GM12875 (cell line): ENCODE measurements at regions not wholly inside any gene's neighbourhood (a gene's known extent, or its start where the extent isn't known, plus 50 kb on each side); places are given as distances from the start of the nearest gene placed in this dataset.

Experiments
- H3K4me3 ChIP-seq: one replicate; pipeline ENCODE4 v1.5.1; 2011; ENCODE audit warnings: low read depth, low read length, control low read depth
- TF ChIP-seq, protein P1 (sequence below): IDR thresholded peaks from 2 replicates; pipeline ENCODE4 v1.5.1; 2011; ENCODE audit warnings: low read depth, mild to moderate bottlenecking, control low read depth, inconsistent platforms, low read length, moderate library complexity, borderline replicate concordance; ENCODE audit not compliant: insufficient read depth

DNA sequence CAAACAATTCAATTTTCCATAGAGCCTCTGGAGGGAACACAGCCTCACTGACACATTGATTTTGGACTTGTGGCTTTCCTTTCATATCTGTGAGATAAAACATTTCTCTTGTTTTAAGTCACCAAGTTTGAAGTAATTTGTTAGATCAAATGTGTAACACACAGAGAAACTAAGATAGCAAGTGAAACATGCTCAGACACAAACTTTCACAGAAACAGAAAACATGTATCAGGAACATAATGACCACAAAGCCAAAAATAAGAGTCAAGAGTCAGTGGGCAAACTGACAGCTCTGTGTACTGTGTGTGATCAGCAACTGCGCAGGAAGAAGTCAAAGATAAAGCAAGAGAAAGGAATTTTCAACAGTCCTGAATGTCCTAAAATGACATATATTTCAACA lies 1237.5 kb downstream of the AMY1C start:
- H3K4me3 ChIP-seq: no peak overlapping the region
- TF ChIP-seq, protein P1, sequence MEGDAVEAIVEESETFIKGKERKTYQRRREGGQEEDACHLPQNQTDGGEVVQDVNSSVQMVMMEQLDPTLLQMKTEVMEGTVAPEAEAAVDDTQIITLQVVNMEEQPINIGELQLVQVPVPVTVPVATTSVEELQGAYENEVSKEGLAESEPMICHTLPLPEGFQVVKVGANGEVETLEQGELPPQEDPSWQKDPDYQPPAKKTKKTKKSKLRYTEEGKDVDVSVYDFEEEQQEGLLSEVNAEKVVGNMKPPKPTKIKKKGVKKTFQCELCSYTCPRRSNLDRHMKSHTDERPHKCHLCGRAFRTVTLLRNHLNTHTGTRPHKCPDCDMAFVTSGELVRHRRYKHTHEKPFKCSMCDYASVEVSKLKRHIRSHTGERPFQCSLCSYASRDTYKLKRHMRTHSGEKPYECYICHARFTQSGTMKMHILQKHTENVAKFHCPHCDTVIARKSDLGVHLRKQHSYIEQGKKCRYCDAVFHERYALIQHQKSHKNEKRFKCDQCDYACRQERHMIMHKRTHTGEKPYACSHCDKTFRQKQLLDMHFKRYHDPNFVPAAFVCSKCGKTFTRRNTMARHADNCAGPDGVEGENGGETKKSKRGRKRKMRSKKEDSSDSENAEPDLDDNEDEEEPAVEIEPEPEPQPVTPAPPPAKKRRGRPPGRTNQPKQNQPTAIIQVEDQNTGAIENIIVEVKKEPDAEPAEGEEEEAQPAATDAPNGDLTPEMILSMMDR: no peak

DNA sequence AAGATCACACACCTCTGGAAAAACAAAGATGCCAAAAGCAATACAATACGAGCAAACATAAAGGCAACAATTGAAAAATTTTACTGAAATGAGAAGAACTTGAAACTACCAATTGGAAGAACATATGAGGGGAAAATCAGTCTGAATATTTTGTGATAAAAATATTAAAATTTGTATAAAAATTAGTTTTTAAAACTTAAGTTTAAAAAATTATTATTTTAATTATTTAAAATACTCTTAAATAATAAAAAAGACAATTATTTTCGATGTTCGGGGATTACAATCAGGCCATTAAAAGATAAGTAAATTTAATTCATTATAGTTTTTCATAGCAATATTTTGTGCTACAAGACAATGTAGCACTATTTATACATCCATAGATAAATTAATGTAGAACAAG lies 1239.3 kb downstream of the AMY1C start:
- no peak overlapping the region for H3K4me3 ChIP-seq
- TF ChIP-seq, protein P1: no peak

DNA sequence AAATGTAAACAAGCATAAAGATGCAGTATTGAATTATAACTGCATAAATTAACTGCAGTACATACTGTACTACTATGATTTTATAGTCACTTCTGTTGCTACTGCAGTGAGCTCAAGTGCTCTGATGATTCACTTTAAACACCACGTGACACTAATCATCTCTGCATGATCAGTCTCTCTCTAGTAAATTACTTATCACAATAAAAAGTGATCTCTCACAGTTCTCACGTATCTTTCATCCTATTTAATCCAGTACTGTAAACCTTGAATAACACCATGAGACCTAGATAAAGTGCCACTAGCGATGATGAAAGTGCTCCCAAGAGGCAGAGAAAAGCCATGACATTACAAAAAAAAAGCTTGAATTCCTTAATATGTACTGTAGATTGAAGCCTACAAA lies 1242.0 kb downstream of the AMY1C start:
- TF ChIP-seq, protein P1: no peak
- no peak overlapping the region for H3K4me3 ChIP-seq

DNA sequence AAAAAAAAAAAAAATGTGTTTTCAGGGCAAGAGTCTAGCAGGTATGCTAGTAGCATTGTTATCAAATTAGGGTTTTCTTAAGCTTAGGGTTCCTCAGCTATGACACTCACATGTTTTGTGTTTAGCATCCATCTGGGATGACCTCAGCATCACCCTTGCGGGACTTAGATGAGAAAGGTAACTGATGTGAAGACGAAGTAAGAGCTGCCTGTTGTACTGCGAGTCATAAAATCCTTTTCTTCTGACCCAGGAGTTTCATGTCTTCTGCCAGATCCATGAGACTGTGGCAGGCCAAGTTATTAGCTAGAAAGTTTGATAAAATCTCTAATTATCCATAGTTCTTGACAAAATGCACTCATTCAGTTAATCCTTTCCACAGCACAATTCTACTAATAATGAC lies 1251.1 kb downstream of the AMY1C start:
- no peak overlapping the region for H3K4me3 ChIP-seq
- TF ChIP-seq, protein P1: no peak

DNA sequence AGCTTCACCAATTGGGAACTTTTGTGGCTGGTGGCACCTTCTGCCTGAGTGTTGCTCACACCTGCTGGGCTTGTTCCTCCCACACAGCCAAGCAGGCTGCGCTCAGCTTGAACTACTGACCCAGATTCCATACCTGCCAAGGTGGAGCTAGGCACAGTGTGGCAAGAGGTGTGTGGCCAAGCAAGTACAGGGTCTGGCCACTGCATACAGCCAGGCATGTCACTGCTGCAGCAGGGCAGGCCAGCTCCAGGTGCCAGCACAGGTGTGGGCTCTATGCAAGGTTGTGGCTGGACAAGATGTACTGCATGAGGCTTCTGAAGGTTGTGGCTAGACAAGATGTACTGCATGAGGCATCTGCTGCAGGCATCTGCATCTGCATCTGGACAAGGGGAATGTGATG lies 1254.8 kb downstream of the AMY1C start:
- no peak overlapping the region for H3K4me3 ChIP-seq
- TF ChIP-seq, protein P1: no peak

DNA sequence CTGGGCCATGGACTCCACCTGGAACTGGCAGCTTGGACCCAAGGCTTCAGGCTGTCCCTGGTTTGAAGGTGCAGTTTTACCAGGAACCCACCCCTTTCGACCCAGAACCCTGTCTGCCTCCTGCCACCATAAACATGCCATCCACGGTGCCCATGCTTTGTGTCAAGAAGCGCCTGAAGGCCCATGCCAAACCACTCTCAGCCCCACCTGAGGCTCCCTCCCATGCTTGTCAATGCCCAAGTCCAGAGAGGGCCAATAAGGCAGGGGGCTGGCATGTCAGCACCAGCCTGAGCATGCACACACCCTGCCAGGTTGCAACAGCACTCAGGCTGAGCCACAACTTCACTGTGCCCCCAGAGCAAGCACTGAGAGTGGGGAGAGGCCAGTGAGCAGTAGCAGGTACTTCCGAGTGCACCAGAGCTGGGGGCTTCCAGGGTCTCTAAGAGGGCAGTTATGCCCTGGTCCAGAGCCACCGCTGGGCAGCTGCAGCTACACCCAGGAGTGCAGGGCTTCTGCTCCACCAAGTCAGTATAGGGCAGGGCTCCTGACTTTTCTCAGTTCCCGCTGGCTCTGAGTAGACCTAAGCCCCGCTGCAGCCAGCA lies 1256.0 kb downstream of the AMY1C start:
- no peak overlapping the region for H3K4me3 ChIP-seq
- TF ChIP-seq, protein P1: no peak

DNA sequence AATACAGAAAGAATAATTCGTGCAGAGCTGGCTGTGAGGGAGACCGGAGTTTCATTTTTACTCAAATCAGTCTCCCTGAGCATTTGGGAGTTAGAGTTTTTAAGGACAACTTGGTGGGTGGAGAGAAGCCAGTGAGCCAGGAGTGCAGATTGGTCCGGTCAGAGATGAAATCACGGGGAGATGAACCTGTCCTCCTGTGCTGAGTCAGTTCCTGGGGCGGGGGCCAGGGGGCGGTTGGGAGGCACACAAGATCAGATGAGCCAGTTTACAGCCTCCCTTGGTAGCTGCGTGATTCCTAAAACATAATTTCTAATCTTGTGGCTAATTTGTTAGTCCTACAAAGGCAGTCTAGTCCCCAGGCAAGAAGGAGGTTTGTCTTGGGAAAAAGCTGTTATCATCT lies 1267.9 kb downstream of the AMY1C start:
- no peak overlapping the region for H3K4me3 ChIP-seq
- TF ChIP-seq, protein P1: no peak
